ENCODE measurements at regions not wholly inside any gene's neighbourhood (a gene's known extent, or its start where the extent isn't known, plus 50 kb on each side); places are given as distances from the start of the nearest gene placed in this dataset.

GRCh38 chr6:11425876-11426275 lies 111.7 kb upstream of the TMEM170B start:
- Mint-ChIP-seq H3K4me1 (peaks cover 43% of the 10 kb centered on the region), H3K9me3 (no peaks in the 10 kb centered on the region), H3K36me3 (no peaks in the 10 kb centered on the region), H3K27ac (peak overlapping the region; percentile 12; the same call in 1 of the 2 replicates), H3K27me3 (ENCODE audit: low read depth) (no peaks in the 10 kb centered on the region), H3K4me3 (no peak overlapping the region)
- ChIA-PET POLR2A (no interaction called here), CTCF (interaction anchor here (1.0 kb wide), 1 partner anchor 11 kb away, joined by 3 read pairs; no protein-coding TSS in a partner anchor)
- no peak for ATAC-seq
- no peak for TF ChIP-seq E2F1 (CRISPR knock-in tag; IDR thresholded peaks at IDR 0.05)
- no peak for TF ChIP-seq ZNF423 (CRISPR knock-in tag; IDR thresholded peaks at IDR 0.05)
- TF ChIP-seq FOXP1 (CRISPR knock-in tag; IDR thresholded peaks at IDR 0.05; ENCODE audit: borderline replicate concordance): no peak
- no peak for TF ChIP-seq PREB (CRISPR knock-in tag; IDR thresholded peaks at IDR 0.05; ENCODE audit: borderline replicate concordance)
- no peak for TF ChIP-seq PRDM15 (CRISPR knock-in tag; IDR thresholded peaks at IDR 0.05)
- TF ChIP-seq ZSCAN18 (CRISPR knock-in tag; IDR thresholded peaks at IDR 0.05): no peak
- TF ChIP-seq CREM (CRISPR knock-in tag; IDR thresholded peaks at IDR 0.05): no peak
- no peak for TF ChIP-seq IRF2 (CRISPR knock-in tag; IDR thresholded peaks at IDR 0.05; ENCODE audit: borderline replicate concordance, low read depth)
- no peak for TF ChIP-seq TEAD4 (CRISPR knock-in tag; IDR thresholded peaks at IDR 0.05)
- no peak for TF ChIP-seq FOXK1 (CRISPR knock-in tag; IDR thresholded peaks at IDR 0.05)
- no peak for TF ChIP-seq NFATC4 (CRISPR knock-in tag; IDR thresholded peaks at IDR 0.05)
- no peak for TF ChIP-seq ETV6 (CRISPR knock-in tag; IDR thresholded peaks at IDR 0.05)
- TF ChIP-seq CREB1 (CRISPR knock-in tag; IDR thresholded peaks at IDR 0.05): no peak
- DNase-seq (ENCODE audit: low spot score): no peak

- Mint-ChIP-seq H3K4me3 (no peak overlapping the region), H3K27ac (no peak overlapping the region; the same call in 1 of the 2 replicates), H3K27me3 (ENCODE audit: low read depth) (no peaks in the 10 kb centered on the region), H3K4me1 (peaks cover 43% of the 10 kb centered on the region), H3K9me3 (no peaks in the 10 kb centered on the region), H3K36me3 (no peaks in the 10 kb centered on the region)
- DNase-seq (ENCODE audit: low spot score) (no peak), ATAC-seq (no peak; the same call in 1 of the 2 replicates)
- TF ChIP-seq TEAD4 (CRISPR knock-in tag; IDR thresholded peaks at IDR 0.05): 0 out of 2 replicates have a peak, but pooled peaks have one; percentile 40
- TF ChIP-seq FOXP4 (CRISPR knock-in tag; IDR thresholded peaks at IDR 0.05): no peak
- POLR2A ChIA-PET: no interaction called here
- CTCF ChIA-PET: interaction anchor here (1.0 kb wide), 1 partner anchor 11 kb away, joined by 3 read pairs; no protein-coding TSS in a partner anchor
Measured at GRCh38 chr6:11425431-11425871, 112.1 kb upstream of the TMEM170B start.

Data from WTC11 (cell line).